H9 (cell line): ENCODE measurements at regions not wholly inside any gene's neighbourhood (a gene's known extent, or its start where the extent isn't known, plus 50 kb on each side); places are given as distances from the start of the nearest gene placed in this dataset.

Experiments used
- DNase-seq: peaks from one replicate; pipeline ENCODE4 v3.0.0-alpha.2; 2017
- H2AFZ ChIP-seq: one replicate; pipeline ENCODE4 v1.6.1; 2013; ENCODE audit warnings: mild to moderate bottlenecking, low read length, control low read depth, moderate library complexity
- H2AK5ac ChIP-seq: 2 replicates; pipeline ENCODE4 v1.6.1; 2013; ENCODE audit warnings: low read length, control low read depth, mixed read lengths; ENCODE audit not compliant: insufficient read length
- H2BK120ac ChIP-seq: one replicate; pipeline ENCODE4 v1.6.1; 2013; ENCODE audit warnings: low read depth, mild to moderate bottlenecking, low read length, control low read depth, inconsistent platforms; ENCODE audit not compliant: poor library complexity, severe bottlenecking
- H2BK12ac ChIP-seq: 2 replicates; pipeline ENCODE4 v1.6.1; 2013; ENCODE audit warnings: low read length, control low read depth, mixed read lengths, low read depth; ENCODE audit not compliant: insufficient read length
- H2BK15ac ChIP-seq: 2 replicates; pipeline ENCODE4 v1.6.1; 2013; ENCODE audit warnings: low read depth, low read length, control low read depth
- H2BK20ac ChIP-seq: one replicate; pipeline ENCODE4 v1.6.1; 2013; ENCODE audit warnings: low read depth, mild to moderate bottlenecking, low read length, control low read depth, inconsistent platforms; ENCODE audit not compliant: poor library complexity, severe bottlenecking
- H2BK5ac ChIP-seq: 2 replicates; pipeline ENCODE4 v1.6.1; 2013; ENCODE audit warnings: low read length, control low read depth, mixed read lengths; ENCODE audit not compliant: insufficient read length
- H3K14ac ChIP-seq: 2 replicates; pipeline ENCODE4 v1.6.1; 2013; ENCODE audit warnings: low read length, control low read depth; ENCODE audit not compliant: insufficient read depth
- H3K18ac ChIP-seq: 2 replicates; pipeline ENCODE4 v1.6.1; 2013; ENCODE audit warnings: low read depth, mild to moderate bottlenecking, mixed read lengths, low read length, control low read depth; ENCODE audit not compliant: insufficient read length
- H3K23ac ChIP-seq: 2 replicates; pipeline ENCODE4 v1.6.1; 2013; ENCODE audit warnings: low read length, control low read depth, mixed read lengths, low read depth; ENCODE audit not compliant: insufficient read length
- H3K23me2 ChIP-seq: 2 replicates; pipeline ENCODE4 v1.6.1; 2013; ENCODE audit warnings: low read depth, mild to moderate bottlenecking, mixed read lengths, low read length, control low read depth; ENCODE audit not compliant: insufficient read length, poor library complexity, severe bottlenecking
- H3K27ac ChIP-seq: 2 replicates; pipeline ENCODE4 v1.5.1; 2013; ENCODE audit warnings: low read length, control low read depth, mixed read lengths, low read depth; ENCODE audit not compliant: insufficient read length
- H3K27me3 ChIP-seq: 2 replicates; pipeline ENCODE4 v1.6.1; 2013; ENCODE audit warnings: low read length, control low read depth, inconsistent platforms; ENCODE audit not compliant: insufficient read depth
- H3K4ac ChIP-seq: 2 replicates; pipeline ENCODE4 v1.6.1; 2013; ENCODE audit warnings: low read depth, mild to moderate bottlenecking, control low read depth, inconsistent platforms, low read length, moderate library complexity
- H3K4me1 ChIP-seq: 2 replicates; pipeline ENCODE4 v1.6.1; 2013; ENCODE audit warnings: low read length, control low read depth, inconsistent platforms; ENCODE audit not compliant: insufficient read depth
- H3K4me2 ChIP-seq: 2 replicates; pipeline ENCODE4 v1.6.1; 2013; ENCODE audit warnings: low read length, control low read depth, mixed read lengths; ENCODE audit not compliant: insufficient read length, insufficient read depth
- H3K56ac ChIP-seq: 2 replicates; pipeline ENCODE4 v1.6.1; 2013; ENCODE audit warnings: low read depth, mild to moderate bottlenecking, mixed read lengths, low read length, control low read depth; ENCODE audit not compliant: insufficient read length
- H3K79me1 ChIP-seq: 2 replicates; pipeline ENCODE4 v1.6.1; 2013; ENCODE audit warnings: low read depth, mild to moderate bottlenecking, moderate library complexity, low read length, control low read depth, inconsistent platforms; ENCODE audit not compliant: insufficient read depth, poor library complexity, severe bottlenecking
- H3K79me2 ChIP-seq: 2 replicates; pipeline ENCODE4 v1.6.1; 2013; ENCODE audit warnings: low read length, control low read depth, inconsistent platforms; ENCODE audit not compliant: insufficient read depth
- H3K9ac ChIP-seq: 2 replicates; pipeline ENCODE4 v1.6.1; 2013; ENCODE audit warnings: low read length, control low read depth, mixed read lengths; ENCODE audit not compliant: insufficient read length; ENCODE audit errors: extremely low read depth
- H3K9me3 ChIP-seq: one replicate; pipeline ENCODE4 v1.6.1; 2013; ENCODE audit warnings: low read depth, low read length, inconsistent platforms; ENCODE audit not compliant: control insufficient read depth
- H3T11ph ChIP-seq: one replicate; pipeline ENCODE4 v1.6.1; 2013; ENCODE audit warnings: mild to moderate bottlenecking, low read length, control low read depth, inconsistent platforms
- H4K20me1 ChIP-seq: one replicate; pipeline ENCODE4 v1.6.1; 2013; ENCODE audit not compliant: control insufficient read depth, insufficient read length, insufficient read depth
- H4K5ac ChIP-seq: 2 replicates; pipeline ENCODE4 v1.6.1; 2013; ENCODE audit warnings: low read depth, mild to moderate bottlenecking, mixed read lengths, low read length, control low read depth; ENCODE audit not compliant: insufficient read length
- H4K8ac ChIP-seq: replicated peaks from 2 replicates; pipeline ENCODE4 v1.6.1; 2013; ENCODE audit warnings: low read length, control low read depth, mixed read lengths, low read depth; ENCODE audit not compliant: insufficient read length
- H4K91ac ChIP-seq: 2 replicates; pipeline ENCODE4 v1.6.1; 2013; ENCODE audit warnings: low read depth, mild to moderate bottlenecking, moderate library complexity, mixed read lengths, low read length, control low read depth; ENCODE audit not compliant: insufficient read length
- H3K27ac Mint-ChIP-seq, 3 experiments: 2 replicates in 2 of 3; 3 replicates in 1 of 3; pipeline ENCODE4 v1.8.0; 2020 to 2021; ENCODE audit warnings: mixed read lengths in 3 of 3, mild to moderate bottlenecking in 1 of 3, moderate library complexity in 1 of 3
- H3K27me3 Mint-ChIP-seq: 2 replicates; pipeline ENCODE4 v1.8.0; 2021; ENCODE audit warnings: low read depth, mild to moderate bottlenecking, moderate library complexity, mixed read lengths
- H3K36me3 Mint-ChIP-seq, 3 experiments: 2 replicates in 2 of 3; 3 replicates in 1 of 3; pipeline ENCODE4 v1.8.0; 2020 to 2021; ENCODE audit warnings: low read depth in 3 of 3, mixed read lengths in 3 of 3; ENCODE audit not compliant: insufficient read depth in 1 of 3
- H3K4me1 Mint-ChIP-seq, 2 experiments: 2 replicates each; pipeline ENCODE4 v1.8.0; 2020; ENCODE audit warnings: mixed read lengths in 2 of 2
- H3K4me3 Mint-ChIP-seq, 2 experiments: 2 replicates in 1 of 2; 3 replicates in 1 of 2; pipeline ENCODE4 v1.8.0; 2020 to 2021; ENCODE audit warnings: mild to moderate bottlenecking in 2 of 2, mixed read lengths in 2 of 2, moderate library complexity in 1 of 2
- H3K9me3 Mint-ChIP-seq, 2 experiments: 2 replicates in 1 of 2; 3 replicates in 1 of 2; pipeline ENCODE4 v1.8.0; 2020; ENCODE audit warnings: mild to moderate bottlenecking in 2 of 2, mixed read lengths in 2 of 2, moderate library complexity in 1 of 2
- WGBS: extraction: QIAGEN DNeasy Blood & Tissue Kit; methylation state at CpG from one replicate; pipeline ENCODE4 v1.1.7; 2013; ENCODE audit warnings: missing lambda C conversion rate, low lambda C conversion rate, mixed read lengths; ENCODE audit not compliant: insufficient read length; ENCODE audit errors: extremely low coverage; 5-methylcytosine and 5-hydroxymethylcytosine counted together
- TF ChIP-seq, protein P1 (sequence below): fragments of 200-600 bp; sonication (generic); conservative IDR thresholded peaks from 3 replicates; pipeline ENCODE4 v1.8.0; 2021; ENCODE audit warnings: antibody characterized with exemption, mild to moderate bottlenecking

DNA sequence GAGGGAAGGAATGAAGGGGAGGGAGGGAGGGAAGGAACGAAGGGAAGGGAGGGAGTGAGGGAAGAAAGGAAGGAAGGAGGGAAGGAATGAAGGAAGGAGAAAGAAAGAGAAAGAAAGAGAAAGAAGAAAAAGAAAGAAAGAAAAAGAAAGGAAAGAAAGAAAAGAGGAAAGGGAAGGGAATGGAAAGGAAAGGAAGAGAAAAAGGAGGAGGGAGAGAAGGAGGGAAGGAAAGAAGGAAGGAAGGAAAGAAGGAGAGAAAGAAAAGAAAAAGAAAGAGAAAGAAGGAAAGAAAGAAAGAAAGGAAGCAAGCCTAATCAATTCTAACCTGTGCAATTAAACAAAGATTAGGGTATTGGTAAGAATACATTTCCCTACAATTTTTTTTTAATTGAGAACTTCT is 238.6 kb downstream of the PYDC2 start:
- Histone ChIP-seq H3K23me2 (no peaks in the 10 kb centered on the region), H3K9ac (no peak overlapping the region), H2AFZ (no peak overlapping the region), H4K20me1 (no peaks in the 10 kb centered on the region), H2BK120ac (no peak overlapping the region), H2BK20ac (no peak overlapping the region), H2BK5ac (no peak overlapping the region), H3K14ac (no peak overlapping the region), H3K23ac (no peak overlapping the region), H3K4me2 (no peak overlapping the region), H3K4me1 (no peaks in the 10 kb centered on the region), H3K18ac (no peak overlapping the region), H3K4ac (no peak overlapping the region), H4K8ac (no peak overlapping the region), H2BK12ac (no peak overlapping the region), H2BK15ac (no peak overlapping the region), H3T11ph (no peak overlapping the region), H3K9me3 (no peaks in the 10 kb centered on the region), H3K79me2 (no peaks in the 10 kb centered on the region), H2AK5ac (no peak overlapping the region), H4K91ac (no peak overlapping the region), H3K79me1 (no peaks in the 10 kb centered on the region), H4K5ac (no peak overlapping the region), H3K56ac (no peak overlapping the region), H3K27ac (no peak overlapping the region), H3K27me3 (no peaks in the 10 kb centered on the region)
- Mint-ChIP-seq H3K9me3 (peaks cover 14% of the 10 kb centered on the region in 2 experiments; a peak in 4 of 5 replicates), H3K4me1 (peaks cover 6 to 17% of the 10 kb centered on the region in 2 experiments), H3K27ac (no peak overlapping the region), H3K4me3 (no peak overlapping the region), H3K27me3 (no peaks in the 10 kb centered on the region), H3K36me3 (peaks cover 11 to 15% (median 12%) of the 10 kb centered on the region in 3 experiments)
- TF ChIP-seq, protein P1, sequence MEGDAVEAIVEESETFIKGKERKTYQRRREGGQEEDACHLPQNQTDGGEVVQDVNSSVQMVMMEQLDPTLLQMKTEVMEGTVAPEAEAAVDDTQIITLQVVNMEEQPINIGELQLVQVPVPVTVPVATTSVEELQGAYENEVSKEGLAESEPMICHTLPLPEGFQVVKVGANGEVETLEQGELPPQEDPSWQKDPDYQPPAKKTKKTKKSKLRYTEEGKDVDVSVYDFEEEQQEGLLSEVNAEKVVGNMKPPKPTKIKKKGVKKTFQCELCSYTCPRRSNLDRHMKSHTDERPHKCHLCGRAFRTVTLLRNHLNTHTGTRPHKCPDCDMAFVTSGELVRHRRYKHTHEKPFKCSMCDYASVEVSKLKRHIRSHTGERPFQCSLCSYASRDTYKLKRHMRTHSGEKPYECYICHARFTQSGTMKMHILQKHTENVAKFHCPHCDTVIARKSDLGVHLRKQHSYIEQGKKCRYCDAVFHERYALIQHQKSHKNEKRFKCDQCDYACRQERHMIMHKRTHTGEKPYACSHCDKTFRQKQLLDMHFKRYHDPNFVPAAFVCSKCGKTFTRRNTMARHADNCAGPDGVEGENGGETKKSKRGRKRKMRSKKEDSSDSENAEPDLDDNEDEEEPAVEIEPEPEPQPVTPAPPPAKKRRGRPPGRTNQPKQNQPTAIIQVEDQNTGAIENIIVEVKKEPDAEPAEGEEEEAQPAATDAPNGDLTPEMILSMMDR, result no peak
- WGBS, result 100% methylated on average over 1 of the region's 1 CpG
- DNase-seq, result no peak
